SU-DHL-6 (cell line): ENCODE measurements at regions not wholly inside any gene's neighbourhood (a gene's known extent, or its start where the extent isn't known, plus 50 kb on each side); places are given as distances from the start of the nearest gene placed in this dataset.

Source experiments
- EZH2phosphoT487 ChIP-seq: fragments of 200-600 bp; sonication (generic), shearing (Covaris generic); conservative IDR thresholded peaks from 2 replicates; pipeline ENCODE4 v1.6.1; 2018; ENCODE audit warnings: mild to moderate bottlenecking, antibody characterized with exemption, low read length, moderate library complexity, mixed read lengths
- TF ChIP-seq, protein P1 (sequence below): fragments of 200-600 bp; sonication (generic); IDR thresholded peaks from one replicate; pipeline ENCODE4 v1.5.1; 2017; ENCODE audit warnings: antibody characterized with exemption, mild to moderate bottlenecking, low read length, moderate library complexity; ENCODE audit not compliant: insufficient read depth, poor library complexity, severe bottlenecking

DNA sequence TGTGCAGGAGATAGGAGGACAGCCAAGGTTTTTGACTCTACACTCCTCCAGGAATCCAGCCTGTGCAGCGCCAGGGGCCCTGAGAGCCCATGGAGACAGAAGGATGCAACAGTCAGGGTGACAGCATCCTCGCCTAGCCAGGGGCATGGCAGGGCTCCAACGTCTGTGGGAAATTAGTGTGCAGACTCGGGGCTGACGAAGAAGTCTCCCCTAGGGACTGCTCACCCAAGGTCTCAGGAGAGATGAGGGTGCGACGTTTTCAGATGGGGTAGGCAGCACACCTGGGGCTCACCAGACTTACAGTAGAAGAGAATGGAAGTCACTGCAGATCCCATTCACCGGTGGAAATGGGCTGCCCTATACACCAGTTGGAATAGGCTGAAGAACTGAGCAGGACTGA is 241.7 kb downstream of the SETD4 start:
- TF ChIP-seq, protein P1, sequence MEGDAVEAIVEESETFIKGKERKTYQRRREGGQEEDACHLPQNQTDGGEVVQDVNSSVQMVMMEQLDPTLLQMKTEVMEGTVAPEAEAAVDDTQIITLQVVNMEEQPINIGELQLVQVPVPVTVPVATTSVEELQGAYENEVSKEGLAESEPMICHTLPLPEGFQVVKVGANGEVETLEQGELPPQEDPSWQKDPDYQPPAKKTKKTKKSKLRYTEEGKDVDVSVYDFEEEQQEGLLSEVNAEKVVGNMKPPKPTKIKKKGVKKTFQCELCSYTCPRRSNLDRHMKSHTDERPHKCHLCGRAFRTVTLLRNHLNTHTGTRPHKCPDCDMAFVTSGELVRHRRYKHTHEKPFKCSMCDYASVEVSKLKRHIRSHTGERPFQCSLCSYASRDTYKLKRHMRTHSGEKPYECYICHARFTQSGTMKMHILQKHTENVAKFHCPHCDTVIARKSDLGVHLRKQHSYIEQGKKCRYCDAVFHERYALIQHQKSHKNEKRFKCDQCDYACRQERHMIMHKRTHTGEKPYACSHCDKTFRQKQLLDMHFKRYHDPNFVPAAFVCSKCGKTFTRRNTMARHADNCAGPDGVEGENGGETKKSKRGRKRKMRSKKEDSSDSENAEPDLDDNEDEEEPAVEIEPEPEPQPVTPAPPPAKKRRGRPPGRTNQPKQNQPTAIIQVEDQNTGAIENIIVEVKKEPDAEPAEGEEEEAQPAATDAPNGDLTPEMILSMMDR: no peak
- no peak for TF ChIP-seq EZH2phosphoT487
